KG1 (cell line): ENCODE measurements at regions not wholly inside any gene's neighbourhood (a gene's known extent, or its start where the extent isn't known, plus 50 kb on each side); places are given as distances from the start of the nearest gene placed in this dataset.

Experiments
- DNase-seq: peaks from one replicate; lab custom pipeline; 2025; lab: John Stamatoyannopoulos, UW

DNA sequence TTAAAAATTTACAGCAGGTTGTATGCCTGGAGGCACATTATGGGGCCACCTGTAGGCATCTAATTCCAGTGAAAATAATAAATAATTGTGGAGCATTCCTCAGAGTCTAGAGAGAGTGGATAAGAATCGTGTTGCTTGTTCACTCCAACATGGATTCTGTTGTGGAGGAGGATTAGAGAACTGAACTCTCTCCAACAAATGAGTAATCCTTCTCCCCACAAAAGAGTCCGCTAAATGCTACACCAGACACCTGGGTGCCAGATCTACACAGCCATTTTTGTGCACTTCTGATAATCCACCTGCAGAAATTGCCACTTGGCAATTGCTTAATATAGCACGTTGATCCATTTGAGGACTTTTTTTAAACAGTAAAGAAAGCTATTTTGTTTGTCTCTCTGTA lies 113.7 kb upstream of the DPYD start:
- no peak for DNase-seq

DNA sequence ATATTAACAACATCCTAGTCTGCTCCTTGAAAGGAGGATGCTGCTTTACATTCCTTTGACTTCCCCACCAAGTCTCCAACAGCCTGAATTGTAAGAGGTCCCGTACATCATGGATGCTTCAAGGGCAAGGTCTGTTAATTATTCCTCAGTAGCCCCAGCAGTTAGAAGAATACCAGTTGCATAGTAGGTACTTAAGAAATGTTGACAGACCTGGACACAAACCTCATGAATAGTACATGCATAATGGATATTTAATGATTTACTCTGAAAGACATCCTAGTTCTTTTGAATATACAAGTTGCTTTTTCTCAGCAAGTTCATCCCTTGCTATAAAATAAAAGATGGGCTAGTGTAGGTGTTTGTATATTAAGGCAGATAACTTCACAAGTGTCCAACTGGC lies 112.1 kb upstream of the DPYD start:
- no peak for DNase-seq

DNA sequence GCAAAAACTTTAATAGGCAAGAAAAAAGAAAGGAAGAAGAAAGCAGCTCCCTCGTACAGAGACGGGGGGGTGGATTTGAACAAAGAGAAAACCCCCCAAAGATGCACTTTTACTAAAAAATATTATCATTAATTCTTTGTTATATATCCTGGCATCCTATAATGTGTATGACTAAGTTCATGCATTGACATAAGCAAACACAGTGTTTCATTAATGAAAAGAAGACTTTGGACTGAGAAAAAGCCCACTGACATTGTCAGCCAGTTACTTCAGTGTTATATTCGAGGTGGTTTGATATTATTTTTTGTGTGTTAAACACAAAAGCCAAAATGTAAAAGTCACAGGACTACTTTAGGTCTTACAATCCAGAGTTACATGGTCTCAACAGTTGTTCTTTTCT lies 110.1 kb upstream of the DPYD start:
- DNase-seq = no peak

DNA sequence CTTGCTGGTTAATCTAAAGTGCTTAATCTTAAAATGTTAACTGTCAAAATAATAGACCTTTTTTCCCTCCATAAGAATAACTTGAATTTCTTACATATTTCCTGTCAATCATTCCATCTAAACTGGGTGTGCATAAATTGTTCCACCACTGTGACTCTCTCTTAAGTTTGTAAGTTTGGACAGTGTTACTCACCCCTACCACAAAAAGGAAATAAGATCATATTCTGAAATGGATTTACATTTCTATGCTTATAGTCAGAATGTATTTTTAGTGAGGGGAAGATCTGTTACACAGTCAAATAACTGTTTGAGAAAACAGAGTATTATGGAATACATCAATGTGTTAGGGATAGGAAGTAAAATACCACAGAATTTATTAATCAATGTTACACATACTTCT lies 109.6 kb upstream of the DPYD start:
- no peak for DNase-seq

DNA sequence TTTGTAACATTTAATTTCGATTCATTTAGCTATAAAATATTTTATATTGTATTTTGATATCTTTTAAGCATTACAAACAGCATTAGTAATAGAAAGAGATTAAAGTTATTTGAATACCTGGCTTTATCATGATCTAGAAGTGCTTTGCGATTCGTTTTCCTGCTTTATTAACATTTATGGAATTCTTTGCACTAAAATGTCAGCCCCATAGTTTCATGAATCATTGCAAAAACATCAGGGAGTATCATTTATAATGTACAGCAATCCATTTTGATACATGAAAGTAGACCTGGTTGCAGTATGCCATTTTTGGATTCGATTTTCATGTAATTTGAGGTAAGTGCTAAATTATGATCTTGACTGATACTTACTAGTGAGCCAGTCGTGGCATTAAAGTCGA lies 108.0 kb upstream of the DPYD start:
- DNase-seq = no peak

DNA sequence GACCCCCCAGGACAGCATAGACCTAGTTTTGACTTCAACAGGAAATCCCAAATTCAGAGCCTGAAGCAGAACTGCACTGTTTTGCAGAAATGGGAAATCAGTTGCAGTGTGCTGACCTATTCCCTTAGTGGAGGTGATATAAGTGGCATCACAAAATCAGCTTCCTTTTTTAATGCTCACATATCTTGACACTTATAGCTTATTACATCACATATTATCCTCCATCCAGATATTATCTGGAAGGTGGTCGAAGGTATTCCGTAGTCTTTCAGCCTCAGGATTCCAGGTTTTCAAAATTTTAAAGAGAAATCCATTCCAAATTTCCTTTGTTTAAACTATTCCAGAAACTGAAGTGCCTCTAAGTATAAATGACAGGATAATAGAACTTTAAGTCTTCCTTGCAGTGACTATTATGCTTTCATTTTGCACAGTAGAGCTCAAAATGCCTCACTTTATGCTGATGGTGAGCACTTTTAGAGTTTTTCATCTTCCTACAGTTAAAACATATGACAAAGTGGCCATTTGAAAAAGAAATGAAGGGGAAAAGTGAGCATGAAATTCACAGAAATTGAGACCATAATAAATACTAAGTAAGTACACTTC lies 106.4 kb upstream of the DPYD start:
- no peak for DNase-seq

DNA sequence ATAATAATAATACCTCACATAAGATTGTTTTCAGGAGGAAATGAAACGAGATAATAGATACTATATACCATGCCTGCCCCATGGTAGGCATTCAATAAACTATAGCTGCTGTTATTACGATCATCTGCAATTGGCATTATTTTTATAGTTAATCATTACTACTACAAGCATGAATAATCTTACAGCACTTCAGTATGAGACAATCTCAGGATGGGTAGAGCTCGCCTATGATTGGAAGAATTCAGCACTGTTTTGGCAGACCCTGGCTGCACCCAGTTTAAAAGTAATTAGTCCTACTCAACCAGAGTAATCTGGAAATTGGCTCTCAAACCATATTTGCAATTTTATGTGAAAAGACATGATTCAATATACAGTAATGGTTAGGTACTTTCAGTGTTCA lies 105.0 kb upstream of the DPYD start:
- no peak for DNase-seq

DNA sequence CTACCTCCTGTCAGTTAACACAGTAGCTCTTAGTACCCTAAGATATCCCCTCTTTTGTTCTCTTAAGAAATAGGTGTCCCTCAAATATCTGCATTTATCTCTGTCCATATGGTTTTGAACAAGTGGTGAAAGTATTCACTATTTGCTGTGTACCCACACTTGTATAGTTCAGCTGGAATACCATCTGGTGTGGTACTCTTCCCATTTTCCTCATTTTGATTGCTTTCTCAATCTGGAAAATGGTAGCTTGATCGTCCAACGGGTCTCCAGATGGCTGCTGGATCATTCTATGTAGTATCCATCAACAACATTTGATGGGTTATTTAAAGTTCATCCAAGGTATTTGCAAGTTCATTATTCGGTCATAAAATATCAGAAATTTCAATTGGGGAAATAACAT lies 100.3 kb upstream of the DPYD start:
- DNase-seq = no peak

DNA sequence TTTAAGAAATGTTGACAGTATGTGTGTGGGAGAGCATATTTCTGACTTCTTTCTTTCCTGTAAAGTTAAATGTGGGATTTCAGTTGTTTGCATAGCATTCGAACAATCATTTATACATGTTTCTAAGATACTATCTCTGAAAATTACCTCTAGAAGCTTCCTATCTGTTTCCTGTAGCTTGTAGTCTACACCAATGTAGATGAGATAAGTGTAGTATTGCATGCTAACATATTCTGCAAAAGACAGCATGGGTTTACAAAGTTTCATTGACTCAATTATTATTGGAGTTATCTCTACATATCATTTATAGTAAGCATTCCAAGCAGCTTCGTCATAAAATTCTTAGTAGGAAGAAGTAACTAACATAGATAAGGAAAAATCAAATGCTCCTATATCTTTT lies 98.9 kb upstream of the DPYD start:
- no peak for DNase-seq

DNA sequence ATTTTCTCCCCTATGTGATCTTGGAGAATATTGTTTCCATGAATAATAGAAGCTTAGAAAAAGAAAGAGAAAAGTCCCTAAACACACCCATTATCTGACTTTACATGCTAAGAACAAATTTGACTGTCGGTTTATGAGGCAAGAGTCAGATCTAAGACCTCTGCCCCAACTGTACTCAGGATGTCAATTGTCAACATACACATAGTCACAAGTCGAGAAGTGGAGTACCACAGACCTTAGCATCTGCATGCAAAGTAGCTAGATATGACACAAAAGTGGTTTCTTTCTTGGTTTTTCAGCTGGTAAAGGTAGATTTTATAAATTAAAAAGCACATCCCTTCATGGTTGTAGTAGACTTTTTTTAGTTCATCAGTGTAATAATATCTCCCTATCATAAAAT lies 97.2 kb upstream of the DPYD start:
- DNase-seq = no peak

DNA sequence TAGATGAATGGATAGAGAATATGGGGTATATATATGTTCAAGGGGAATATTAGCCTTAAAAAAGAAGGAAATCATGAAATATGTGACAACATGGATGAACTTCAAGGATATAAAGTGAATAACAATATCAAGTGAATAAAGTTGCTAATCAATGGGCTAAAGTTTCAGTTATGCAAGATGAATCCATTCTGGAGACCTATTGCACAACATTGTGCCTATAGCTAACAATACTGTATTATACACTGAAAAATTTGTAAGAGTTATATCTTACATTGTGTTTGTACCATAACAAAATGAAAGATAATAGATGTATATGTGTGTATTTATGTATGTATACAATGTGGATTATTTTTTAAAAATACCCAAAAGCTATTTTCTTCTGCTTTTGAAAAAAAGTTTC lies 96.3 kb upstream of the DPYD start:
- no peak for DNase-seq

DNA sequence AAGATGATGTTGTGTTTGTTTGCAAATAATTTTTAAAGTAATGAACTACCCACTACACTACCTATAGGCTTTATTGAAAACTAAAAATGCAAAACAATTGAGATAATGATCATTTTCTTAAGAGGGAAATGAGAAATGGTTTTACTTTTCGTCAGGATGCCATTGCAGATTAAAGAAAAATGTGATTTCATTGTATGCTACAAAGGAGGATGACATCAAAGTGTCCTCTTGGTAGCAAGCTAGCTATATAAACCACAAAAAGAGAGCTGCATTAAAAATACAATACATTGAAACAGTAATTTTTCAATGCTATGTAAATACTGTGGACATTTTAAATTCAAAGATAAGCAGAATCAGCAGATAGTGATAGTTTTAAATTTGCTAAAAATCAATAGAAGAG lies 87.5 kb upstream of the DPYD start:
- DNase-seq = no peak

DNA sequence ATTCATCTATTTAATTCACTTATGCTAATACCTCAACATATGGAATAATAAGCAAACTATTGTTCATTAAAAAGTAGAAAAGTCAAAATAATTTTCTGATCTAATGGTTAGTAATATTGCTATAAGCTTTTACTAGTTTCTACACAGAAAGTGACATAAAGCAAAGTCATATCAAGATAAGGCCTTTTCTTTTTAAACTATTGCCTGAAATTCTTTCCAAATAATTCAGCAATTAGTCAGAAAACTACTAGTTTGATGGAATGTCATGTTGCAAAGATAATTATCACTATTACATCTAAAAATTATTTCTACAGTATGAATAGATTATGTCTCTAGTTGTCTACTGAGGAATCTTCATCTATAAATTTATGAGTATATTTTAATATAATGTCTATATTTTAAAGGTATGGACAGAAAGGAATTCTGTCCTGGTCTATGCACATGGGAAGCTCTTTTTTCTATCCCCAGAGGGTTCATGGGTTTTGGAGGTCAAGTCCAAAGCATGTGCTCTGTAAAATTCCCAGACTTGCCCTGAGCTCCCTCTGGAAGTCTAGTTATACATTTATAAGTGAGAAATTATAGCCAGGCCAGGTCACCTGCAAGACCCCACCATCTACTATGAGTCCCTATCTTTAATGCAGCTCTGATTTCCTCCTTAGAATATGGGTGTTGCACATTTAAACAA lies 84.6 kb upstream of the DPYD start:
- DNase-seq = no peak

DNA sequence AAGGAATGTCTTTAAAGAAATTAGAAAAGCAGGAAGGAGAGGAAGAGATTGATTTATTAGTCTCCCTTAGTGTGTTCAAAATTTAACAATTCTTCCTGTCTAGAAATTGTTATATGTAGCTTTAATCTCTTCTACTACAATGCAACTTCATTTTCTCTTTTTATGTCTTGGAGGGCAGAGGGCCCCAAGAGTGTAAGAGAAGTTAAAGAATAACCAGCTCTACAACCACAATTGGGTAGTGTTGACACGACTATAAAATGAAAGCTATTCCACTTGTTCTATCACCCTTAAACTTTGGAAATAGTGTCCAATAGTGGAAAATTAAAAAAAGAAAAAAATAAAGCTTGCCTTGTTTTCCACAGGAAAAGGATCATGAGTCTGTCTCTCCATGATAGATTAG lies 82.6 kb upstream of the DPYD start:
- DNase-seq = no peak

DNA sequence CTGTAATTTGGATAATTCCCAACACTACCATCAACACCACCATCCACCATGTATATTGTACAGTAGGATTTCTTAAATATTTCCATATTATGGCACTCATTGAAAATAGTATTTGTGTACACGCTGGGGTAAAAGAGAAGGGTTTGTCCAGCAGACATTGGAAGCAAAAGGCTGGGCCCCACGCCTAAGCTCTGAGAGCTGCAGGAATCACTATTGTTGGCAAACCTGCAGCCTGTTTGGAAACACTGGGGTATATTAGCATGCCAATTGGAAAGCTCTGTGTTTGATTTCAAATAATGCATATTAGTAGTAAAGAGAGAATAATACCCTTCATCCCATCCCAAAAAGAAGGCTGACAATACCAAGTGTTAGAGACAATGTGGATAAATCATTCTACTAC lies 81.5 kb upstream of the DPYD start:
- DNase-seq = no peak

DNA sequence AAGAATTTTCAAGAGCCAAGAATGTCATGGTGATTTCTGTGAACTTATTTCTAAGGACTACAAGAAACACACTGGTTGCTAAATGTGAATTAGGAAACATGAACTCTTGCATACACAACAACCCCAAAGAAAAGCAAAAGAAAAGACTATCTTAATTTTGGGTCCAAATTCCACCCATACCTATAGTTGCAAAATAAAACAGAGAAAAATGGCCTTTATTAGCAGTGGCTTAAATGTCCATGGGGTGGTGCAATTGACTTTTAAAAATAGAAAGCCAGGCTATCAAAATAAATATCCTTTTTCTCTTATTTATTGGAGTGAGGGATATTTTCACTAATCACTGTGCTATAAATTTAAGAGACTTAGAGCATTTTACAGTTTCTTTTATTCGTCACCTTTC lies 80.9 kb upstream of the DPYD start:
- DNase-seq = no peak

DNA sequence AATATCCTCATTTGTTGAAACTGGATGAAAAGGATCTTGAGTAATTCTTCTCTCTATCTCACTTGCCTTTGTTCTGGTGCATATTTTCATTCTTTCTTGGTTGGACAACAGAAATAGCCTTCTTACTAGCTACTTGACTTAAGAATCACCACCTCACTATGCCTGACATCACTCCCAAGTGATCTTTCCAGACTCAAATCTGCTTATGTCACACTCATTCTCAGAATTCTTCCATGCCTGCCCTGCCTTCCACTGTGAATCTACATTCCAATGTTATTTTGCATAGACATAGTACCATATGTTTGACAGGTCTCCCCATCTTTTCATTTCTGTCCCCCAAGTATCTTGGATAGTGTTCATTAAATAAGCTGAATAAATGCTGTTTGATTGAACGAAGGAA lies 78.5 kb upstream of the DPYD start:
- no peak for DNase-seq

DNA sequence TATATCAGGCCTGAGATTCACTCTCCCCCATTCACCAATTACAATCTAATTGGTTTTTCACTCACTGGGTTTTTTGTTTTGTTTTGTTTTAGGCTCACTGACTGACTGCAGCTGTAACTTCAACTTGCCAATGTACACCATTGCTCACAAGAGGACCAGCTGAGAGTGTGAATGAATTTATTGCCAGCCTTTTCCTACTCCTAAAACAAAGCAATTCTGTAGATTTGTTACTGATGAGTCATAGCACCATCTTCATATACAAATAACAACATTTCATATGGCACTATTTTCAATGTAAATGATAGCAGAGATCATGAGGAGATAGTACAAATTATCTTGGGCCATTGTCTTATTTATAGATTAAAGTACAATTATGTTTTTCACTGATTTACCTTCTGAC lies 76.0 kb upstream of the DPYD start:
- DNase-seq = no peak

DNA sequence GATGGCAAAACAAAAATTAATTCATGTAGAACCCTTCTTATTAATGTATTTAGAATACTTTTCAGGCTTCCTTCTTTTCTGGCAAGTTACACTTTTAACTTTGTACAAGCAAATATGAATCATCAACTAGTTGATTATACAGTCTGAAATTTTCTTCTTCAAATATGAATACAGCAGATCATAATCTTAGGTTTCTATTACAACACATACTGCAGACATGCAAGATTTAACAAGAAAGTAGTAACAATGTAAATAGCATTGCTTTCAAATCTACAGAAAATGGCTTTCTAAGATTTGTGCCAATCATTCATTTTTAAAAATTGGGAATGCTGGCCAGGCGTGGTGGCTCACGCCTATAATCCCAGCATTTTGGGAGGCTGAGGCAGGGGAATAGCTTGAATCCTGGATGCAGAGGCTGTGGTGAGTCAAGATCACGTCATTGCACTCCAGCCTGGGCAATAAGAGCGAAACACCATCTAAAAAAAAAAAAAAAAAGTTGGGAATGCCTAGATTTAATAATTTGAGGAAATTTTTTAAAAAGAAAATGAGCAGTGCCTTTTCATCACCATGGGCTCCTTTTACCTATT lies 68.4 kb upstream of the DPYD start:
- DNase-seq = no peak

DNA sequence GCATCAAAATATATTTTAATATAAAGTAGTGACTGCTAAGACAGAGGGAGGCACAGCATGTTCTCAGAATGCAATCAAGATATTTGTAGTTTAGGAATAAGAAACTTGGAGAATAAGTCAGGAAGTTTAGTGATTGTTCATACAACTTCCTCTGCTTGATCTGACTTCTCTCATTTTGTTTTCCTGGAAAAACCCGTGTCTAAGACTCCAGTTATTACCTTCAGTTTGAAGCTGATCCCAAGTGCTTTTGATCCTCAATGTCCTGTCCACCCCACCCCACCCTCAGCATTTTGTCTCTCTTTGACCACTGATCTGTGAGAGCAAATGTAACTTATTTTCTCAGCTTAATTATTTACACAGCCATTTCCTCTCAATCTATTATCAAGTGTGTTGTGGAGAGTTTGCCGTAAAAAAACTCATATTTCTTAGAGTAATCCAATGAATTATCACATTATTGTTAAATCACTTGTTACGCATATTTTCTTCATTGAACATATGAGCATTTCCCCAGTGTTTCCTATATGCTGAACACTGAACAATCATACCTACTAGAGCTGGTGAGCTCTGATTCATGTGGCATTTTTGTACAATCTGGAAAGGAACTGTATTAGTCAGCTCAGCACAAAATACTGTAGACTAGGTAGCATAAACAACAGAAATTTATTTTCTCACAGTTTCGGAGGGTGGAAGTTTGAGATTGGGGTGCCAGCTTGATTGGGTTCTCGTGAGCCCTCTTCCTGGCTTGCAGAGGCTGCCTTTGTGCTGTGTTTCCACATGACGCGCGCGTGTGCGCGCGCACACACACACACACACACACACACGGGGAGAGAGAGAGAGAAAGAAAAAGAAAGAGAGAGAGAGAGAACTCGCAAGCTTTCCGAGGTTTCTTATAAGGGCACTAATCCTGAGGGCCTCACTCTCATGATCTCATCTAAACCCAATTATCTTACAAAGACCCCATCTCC lies 65.5 kb upstream of the DPYD start:
- no peak for DNase-seq

DNA sequence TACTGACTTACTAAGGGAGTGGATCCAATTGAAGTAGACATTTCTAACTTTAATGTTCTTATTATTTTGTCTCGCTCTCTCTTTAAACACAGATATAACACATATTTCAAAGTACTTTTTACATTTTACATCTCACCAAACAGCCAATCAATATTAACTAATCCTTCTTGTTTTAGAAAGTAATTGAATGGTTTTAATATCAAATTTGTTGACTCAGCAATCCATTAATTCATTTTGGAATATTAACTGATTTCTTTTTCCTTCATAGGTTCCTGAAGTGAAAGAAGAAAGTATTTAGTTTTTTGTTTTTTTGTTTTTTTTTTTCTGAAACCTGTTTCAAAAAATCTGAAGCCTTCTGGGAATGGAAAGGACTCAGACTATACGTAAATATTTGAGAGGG lies 62.3 kb upstream of the DPYD start:
- no peak for DNase-seq

DNA sequence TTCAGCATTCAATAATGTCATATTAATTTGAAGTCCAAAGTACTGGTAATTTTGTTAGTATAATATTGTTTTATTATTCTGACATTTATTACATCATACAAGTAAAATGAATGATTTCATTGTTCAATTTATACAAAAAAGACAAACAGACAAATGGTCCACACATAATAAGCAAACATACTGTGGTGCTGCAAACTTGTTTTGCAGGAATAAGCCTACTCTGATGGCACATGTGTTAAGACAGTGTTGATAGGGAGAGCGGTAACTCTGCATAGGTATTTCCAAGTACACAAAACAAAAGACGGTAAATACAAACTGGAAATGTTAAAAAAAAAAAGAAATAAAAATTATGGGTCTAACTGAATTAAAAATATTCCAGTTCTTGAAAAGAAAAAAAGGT lies 59.7 kb upstream of the DPYD start:
- no peak for DNase-seq

DNA sequence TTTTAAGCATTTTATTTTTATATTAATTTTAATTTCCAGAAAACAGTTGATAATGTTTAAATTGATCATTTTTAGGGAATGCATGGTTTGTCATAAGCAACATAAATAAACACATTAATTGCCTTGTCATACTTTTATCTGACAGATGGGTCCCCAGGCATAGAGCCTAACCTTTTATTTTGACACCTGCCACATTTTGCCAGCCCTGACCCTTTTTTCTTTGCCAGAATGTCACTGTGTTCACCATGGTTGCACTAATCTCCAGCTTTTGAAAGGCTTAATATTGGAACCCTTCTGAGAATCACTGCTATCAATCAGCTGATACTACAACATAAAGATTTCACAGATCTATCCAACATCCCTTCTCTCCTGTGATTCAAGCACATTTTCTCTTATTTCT lies 56.0 kb upstream of the DPYD start:
- DNase-seq = no peak
